Peyer's patch (tissue), 4 donors: ENCODE measurements at regions not wholly inside any gene's neighbourhood (a gene's known extent, or its start where the extent isn't known, plus 50 kb on each side); places are given as distances from the start of the nearest gene placed in this dataset.

Source experiments
- POLR2A ChIP-seq, 2 donors: fragments of 450-650 bp; IDR thresholded peaks; one replicate each; pipeline ENCODE4 v1.5.1; 2017; ENCODE audit warnings: antibody characterized with exemption in 2 of 2, mild to moderate bottlenecking in 2 of 2, moderate library complexity in 2 of 2
- TF ChIP-seq, protein P1 (sequence below), 6 experiments: fragments of 450-650 bp in 4 of 6; fragments of 200-600 bp in 2 of 6; sonication (generic) in 1 of 6; IDR thresholded peaks; one replicate each; pipeline ENCODE4 v1.5.1; 2017 to 2019; ENCODE audit warnings: antibody characterized with exemption in 6 of 6, mild to moderate bottlenecking in 3 of 6, moderate library complexity in 1 of 6

DNA sequence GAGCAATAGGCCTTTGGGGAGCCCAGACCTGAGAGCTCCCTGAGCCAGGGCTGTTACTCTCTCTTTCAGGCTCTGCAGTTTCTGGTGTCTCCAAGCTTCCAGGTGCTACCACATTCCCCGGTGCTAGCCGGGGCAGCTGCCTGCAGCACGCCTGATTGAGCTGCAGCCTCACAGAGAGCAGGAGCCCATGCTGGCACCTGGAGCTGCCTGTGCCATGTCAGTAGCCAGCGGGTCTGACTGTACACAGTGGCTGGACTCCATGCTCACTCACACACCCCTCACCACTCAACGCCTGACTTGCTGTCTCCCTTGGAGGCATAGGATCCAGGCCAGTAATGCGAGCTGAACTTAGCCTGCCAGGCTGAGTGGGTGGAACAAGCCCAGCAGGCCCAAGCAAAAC is 800.4 kb upstream of the AGA start:
- TF ChIP-seq, protein P1, sequence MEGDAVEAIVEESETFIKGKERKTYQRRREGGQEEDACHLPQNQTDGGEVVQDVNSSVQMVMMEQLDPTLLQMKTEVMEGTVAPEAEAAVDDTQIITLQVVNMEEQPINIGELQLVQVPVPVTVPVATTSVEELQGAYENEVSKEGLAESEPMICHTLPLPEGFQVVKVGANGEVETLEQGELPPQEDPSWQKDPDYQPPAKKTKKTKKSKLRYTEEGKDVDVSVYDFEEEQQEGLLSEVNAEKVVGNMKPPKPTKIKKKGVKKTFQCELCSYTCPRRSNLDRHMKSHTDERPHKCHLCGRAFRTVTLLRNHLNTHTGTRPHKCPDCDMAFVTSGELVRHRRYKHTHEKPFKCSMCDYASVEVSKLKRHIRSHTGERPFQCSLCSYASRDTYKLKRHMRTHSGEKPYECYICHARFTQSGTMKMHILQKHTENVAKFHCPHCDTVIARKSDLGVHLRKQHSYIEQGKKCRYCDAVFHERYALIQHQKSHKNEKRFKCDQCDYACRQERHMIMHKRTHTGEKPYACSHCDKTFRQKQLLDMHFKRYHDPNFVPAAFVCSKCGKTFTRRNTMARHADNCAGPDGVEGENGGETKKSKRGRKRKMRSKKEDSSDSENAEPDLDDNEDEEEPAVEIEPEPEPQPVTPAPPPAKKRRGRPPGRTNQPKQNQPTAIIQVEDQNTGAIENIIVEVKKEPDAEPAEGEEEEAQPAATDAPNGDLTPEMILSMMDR (IDR thresholded peaks at IDR 0.05), result no peak
- no peak for TF ChIP-seq POLR2A (IDR thresholded peaks at IDR 0.05)
